ENCODE measurements at regions not wholly inside any gene's neighbourhood (a gene's known extent, or its start where the extent isn't known, plus 50 kb on each side); places are given as distances from the start of the nearest gene placed in this dataset.
"Not testable (repeated sequence)": the region's sequence is repeated elsewhere in the genome, so short reads cannot be mapped to it uniquely, and the experiment has no call there.

DNA sequence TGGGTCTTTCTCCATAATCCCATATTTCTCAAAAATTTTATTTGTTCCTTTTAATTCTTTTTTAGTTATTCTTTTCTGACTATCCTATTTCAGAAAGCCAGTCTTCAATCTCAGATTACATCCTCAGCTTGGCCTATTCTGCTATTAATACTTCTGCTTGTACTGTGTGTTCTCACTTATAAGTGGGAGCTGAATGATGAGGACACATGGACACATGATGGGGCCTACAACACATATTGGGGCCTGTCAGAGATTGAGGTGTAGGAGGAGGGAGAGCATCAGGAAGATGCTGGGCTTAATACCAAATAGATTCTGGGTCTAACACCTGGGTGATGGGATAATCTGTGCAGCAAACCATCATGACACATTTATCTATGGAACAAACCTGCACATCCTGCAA, 82.3 kb downstream of the MAGEE1 start:
- no peak for DNase-seq
- no peaks in the 10 kb centered on the region for H3K9me3 ChIP-seq (ENCODE audit: severe bottlenecking)
- no peak overlapping the region for H3K4me3 ChIP-seq (ENCODE audit: low read depth, low read length)
- peaks cover 7% of the 10 kb centered on the region for H3K27me3 ChIP-seq (ENCODE audit: insufficient read depth, low read depth, severe bottlenecking)
- H3K27ac ChIP-seq = no peak overlapping the region
- TF ChIP-seq, protein P1, sequence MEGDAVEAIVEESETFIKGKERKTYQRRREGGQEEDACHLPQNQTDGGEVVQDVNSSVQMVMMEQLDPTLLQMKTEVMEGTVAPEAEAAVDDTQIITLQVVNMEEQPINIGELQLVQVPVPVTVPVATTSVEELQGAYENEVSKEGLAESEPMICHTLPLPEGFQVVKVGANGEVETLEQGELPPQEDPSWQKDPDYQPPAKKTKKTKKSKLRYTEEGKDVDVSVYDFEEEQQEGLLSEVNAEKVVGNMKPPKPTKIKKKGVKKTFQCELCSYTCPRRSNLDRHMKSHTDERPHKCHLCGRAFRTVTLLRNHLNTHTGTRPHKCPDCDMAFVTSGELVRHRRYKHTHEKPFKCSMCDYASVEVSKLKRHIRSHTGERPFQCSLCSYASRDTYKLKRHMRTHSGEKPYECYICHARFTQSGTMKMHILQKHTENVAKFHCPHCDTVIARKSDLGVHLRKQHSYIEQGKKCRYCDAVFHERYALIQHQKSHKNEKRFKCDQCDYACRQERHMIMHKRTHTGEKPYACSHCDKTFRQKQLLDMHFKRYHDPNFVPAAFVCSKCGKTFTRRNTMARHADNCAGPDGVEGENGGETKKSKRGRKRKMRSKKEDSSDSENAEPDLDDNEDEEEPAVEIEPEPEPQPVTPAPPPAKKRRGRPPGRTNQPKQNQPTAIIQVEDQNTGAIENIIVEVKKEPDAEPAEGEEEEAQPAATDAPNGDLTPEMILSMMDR (IDR thresholded peaks at IDR 0.05; ENCODE audit: low read depth, low read length) = no peak
- H3K36me3 ChIP-seq = no peaks in the 10 kb centered on the region

DNA sequence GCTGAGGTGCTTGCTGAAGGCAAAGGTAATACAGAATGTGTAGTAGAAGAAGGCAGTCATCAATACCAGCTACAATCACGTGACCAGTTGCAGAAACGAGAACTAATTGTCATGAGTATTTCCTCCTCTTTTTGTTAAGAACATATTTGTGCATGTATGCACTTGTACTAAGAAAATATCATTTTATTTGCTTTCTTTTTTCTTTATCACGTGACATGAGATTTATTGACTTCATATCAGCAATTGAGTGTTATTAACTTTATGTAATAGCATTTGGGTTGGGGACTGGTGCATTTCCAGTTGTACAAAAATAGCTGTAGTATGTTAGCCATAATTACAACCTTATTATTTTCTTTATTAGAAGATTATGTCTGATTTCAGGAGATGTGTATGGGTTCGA, 90.0 kb downstream of the MAGEE1 start:
- Histone ChIP-seq H3K27me3 (ENCODE audit: insufficient read depth, low read depth, severe bottlenecking) (no peaks in the 10 kb centered on the region), H3K4me3 (ENCODE audit: low read depth, low read length) (no peak overlapping the region), H3K36me3 (no peaks in the 10 kb centered on the region), H3K9me3 (ENCODE audit: severe bottlenecking) (no peaks in the 10 kb centered on the region), H3K27ac (no peak overlapping the region)
- no peak for DNase-seq
- TF ChIP-seq, protein P1 (IDR thresholded peaks at IDR 0.05; ENCODE audit: low read depth, low read length) = no peak

DNA sequence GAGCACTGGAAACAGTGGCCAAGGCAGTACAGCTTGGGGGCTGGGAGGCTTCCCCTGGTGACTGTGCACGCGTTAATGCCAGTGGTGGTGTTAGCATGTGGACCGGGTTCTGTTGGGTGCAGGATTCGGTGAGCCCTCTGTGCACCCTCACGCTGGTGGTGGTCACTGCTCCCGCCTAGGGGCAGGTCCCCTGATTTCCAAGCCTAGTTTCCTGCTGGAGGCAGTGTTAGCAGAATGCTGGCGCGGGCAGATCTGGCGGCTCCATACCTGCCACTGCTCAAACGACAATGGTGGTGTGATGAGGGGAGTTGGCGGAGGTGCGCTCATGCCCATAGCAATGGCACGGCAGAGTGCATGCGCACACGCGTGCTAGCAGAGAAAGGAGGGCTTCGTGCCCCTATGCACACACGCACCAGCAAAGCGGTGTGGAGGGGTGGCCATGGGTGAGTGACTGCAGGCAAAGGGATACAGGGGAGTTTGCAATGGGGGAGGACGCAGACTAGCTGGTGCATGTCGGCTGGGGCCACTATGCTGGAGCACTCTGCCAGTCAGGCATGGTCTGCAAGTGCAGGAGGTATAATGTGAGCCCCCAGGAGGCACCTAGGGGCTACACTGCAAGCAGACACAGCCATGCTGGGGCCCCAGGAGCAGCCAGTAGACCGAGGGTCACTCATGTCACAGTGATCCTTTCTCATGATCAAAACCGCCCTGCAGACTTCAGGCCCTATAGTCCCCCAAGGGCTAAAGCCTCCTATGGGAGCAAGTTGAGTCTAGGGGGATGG, 93.0 kb downstream of the MAGEE1 start:
- no peak overlapping the region for H3K4me3 ChIP-seq (ENCODE audit: low read depth, low read length)
- no peaks in the 10 kb centered on the region for H3K27me3 ChIP-seq (ENCODE audit: insufficient read depth, low read depth, severe bottlenecking)
- H3K27ac ChIP-seq = no peak overlapping the region
- H3K9me3 ChIP-seq (ENCODE audit: severe bottlenecking) = no peaks in the 10 kb centered on the region
- no peaks in the 10 kb centered on the region for H3K36me3 ChIP-seq
- DNase-seq = no peak
- TF ChIP-seq, protein P1 (IDR thresholded peaks at IDR 0.05; ENCODE audit: low read depth, low read length) = no peak

DNA sequence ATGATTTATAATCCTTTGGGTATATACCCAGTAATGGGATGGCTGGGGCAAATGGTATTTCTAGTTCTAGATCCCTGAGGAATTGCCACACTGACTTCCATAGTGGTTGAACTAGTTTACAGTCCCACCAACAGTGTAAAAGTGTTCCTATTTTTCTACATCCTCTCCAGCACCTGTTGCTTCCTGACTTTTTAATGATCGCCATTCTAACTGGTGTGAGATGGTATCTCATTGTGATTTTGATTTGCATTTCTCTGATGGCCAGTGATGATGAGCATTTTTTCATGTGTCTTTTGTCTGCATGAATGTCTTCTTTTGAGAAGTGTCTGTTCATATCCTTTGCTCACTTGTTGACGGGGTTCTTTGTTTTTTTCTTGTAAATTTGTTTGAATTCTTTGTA, 108.2 kb downstream of the MAGEE1 start:
- H3K36me3 ChIP-seq; H3K4me3 ChIP-seq (ENCODE audit: low read depth, low read length); H3K9me3 ChIP-seq (ENCODE audit: severe bottlenecking); H3K27ac ChIP-seq; DNase-seq; H3K27me3 ChIP-seq (ENCODE audit: insufficient read depth, low read depth, severe bottlenecking): not testable (repeated sequence)

DNA sequence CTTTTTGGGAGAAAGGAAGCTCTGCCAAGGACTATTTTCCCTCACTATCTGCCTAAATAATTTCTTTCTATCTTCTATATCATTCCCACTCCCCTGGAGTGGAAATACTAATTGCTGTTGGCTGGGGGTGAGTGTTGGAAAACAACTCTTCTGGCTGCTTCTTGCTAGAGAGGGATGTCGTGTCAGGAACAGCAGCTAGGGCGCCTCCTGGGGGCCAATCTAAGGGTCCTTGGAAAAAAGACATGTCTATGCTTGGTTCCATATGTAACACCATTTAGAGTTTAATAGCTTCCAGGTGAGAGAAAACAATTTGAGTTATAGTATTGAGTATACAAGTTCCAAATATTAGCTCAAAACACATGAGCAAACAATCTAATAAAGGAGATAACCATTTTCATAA, 111.3 kb downstream of the MAGEE1 start:
- H3K36me3 ChIP-seq = no peaks in the 10 kb centered on the region
- peaks cover 10% of the 10 kb centered on the region for H3K27me3 ChIP-seq (ENCODE audit: insufficient read depth, low read depth, severe bottlenecking)
- TF ChIP-seq, protein P1 (IDR thresholded peaks at IDR 0.05; ENCODE audit: low read depth, low read length) = peak; percentile 20; the same call in 1 of the 2 replicates
- DNase-seq = no peak
- no peak overlapping the region for H3K4me3 ChIP-seq (ENCODE audit: low read depth, low read length)
- H3K27ac ChIP-seq = no peak overlapping the region
- no peaks in the 10 kb centered on the region for H3K9me3 ChIP-seq (ENCODE audit: severe bottlenecking)

DNA sequence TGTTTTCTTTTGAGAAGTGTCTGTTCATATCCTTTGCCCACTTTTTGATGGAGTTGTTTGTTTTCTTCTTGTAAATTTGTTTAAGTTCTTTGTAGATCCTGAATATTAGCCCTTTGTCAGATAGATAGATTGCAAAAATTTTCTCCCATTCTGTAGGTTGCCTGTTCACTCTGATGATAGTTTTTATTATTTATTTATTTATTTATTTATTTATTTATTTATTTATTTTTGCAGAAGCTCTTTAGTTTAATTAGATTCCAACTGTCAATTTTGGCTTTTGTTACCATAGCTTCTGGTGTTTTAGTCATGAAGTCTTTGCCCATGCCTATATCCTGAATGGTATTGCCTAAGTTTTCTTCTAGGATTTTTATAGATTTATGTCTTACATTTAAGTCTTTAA, 115.9 kb downstream of the MAGEE1 start:
- not testable (repeated sequence) for H3K27ac ChIP-seq; H3K9me3 ChIP-seq (ENCODE audit: severe bottlenecking); DNase-seq; H3K4me3 ChIP-seq (ENCODE audit: low read depth, low read length); H3K36me3 ChIP-seq
- peaks cover 13% of the 10 kb centered on the region for H3K27me3 ChIP-seq (ENCODE audit: insufficient read depth, low read depth, severe bottlenecking)

DNA sequence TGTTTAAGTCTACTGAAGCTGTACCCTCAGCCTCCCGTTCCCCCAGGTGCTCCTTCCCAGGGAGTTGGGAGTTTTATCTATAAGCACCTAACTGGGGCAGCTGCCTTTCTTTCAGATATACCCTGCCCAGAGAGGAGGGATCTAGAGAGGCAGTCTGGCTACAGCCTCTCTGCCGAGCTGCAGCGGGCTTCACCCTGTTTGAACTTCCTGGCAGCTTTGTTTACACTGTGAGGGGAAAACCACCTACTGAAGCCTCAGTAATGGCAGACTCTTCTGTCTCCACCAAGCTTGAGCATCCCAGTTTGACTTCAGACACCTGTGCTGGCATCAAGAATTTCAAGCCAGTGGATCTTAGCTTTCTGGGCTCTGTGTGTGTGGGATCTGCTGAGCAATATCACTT, 122.5 kb downstream of the MAGEE1 start:
- TF ChIP-seq, protein P1 (IDR thresholded peaks at IDR 0.05; ENCODE audit: low read depth, low read length) = no peak
- Histone ChIP-seq H3K27me3 (ENCODE audit: insufficient read depth, low read depth, severe bottlenecking) (peaks cover 15% of the 10 kb centered on the region), H3K9me3 (ENCODE audit: severe bottlenecking) (no peaks in the 10 kb centered on the region), H3K36me3 (no peaks in the 10 kb centered on the region), H3K4me3 (ENCODE audit: low read depth, low read length) (no peak overlapping the region), H3K27ac (no peak overlapping the region)
- DNase-seq = no peak
